Fibroblast of peridontal ligament (primary cell): ENCODE measurements at regions not wholly inside any gene's neighbourhood (a gene's known extent, or its start where the extent isn't known, plus 50 kb on each side); places are given as distances from the start of the nearest gene placed in this dataset.

Experiments
- DNase-seq: peaks from one replicate; pipeline ENCODE4 v3.0.0-alpha.2; 2010; ENCODE audit errors: extremely low read depth

GRCh38 chr13:111394211-111394922, 73.9 kb downstream of the TEX29 start:
- no peak for DNase-seq

GRCh38 chr13:111395511-111396393, 75.3 kb downstream of the TEX29 start:
- no peak for DNase-seq

GRCh38 chr13:111396457-111396856, 76.0 kb downstream of the TEX29 start:
- no peak for DNase-seq

GRCh38 chr13:111397202-111397880, 76.9 kb downstream of the TEX29 start:
- DNase-seq: no peak

DNA sequence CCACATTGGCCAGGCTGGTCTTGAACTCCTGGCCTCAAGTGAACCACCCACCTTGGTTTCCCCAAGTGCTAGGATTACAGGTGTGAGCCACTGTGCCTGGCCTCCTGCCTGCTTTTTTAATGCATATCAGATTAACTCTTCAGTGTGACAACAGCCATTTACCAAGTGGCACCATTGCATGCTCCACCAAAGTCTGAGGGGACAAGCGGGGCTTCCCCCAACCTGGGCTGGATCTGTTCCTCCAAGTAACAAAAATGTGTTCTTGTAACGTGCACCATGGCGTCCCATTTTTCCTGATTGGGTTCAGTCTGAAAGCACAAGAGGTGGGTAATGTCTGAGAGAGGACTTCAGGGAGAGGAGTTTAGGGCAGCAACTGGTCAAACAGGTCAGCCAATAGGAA, 77.8 kb downstream of the TEX29 start:
- no peak for DNase-seq

DNA sequence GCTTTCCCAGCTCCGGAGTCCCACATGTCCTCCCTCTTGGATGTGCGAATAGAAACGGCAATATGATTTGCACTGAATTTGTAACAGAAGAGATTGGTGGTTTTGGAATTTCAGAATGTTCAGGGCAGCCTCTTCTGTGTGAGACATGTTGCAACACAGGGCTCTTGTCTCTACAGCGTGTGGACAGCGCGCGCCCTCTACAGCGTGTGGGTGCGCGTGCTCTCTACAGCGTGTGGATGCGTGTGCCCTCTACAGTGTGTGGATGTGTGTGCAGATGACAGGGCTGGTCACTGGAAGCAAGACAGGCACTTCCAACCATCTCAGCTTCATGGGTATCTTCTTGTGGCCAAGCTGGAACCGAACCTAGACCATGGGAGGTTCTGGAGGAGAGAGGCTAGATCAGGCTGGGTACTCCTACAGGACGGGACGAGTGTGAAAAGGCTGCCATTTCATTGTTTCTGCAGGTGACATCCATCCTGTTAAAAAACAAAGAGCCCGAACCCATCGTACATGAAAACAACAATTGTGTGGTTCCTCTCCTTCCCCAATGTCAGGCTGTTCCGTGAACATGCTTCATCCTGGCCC, 78.4 kb downstream of the TEX29 start:
- DNase-seq: no peak

DNA sequence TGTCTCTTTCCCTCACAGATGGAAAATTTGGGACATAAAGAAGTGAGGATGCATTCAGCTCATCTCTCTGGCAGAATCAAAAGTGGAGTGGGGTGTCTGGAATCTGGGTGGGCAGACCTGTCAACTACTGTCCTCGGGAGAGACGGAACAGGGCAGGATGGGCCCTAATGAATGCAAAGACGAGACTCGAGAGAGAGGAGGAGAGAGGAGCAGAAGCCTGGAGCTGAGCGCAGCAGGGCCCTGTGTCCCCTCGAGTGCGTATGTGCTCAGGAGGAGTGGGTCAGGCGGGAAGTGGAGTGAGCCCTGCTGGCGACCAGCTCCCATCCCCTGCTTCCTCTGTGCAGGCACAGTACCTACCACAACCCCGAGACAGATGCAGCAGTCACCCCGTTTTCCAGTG, 78.9 kb downstream of the TEX29 start:
- DNase-seq: no peak

GRCh38 chr13:111399776-111400538, 79.5 kb downstream of the TEX29 start:
- DNase-seq: no peak

GRCh38 chr13:111401151-111401550, 80.7 kb downstream of the TEX29 start:
- DNase-seq: no peak

DNA sequence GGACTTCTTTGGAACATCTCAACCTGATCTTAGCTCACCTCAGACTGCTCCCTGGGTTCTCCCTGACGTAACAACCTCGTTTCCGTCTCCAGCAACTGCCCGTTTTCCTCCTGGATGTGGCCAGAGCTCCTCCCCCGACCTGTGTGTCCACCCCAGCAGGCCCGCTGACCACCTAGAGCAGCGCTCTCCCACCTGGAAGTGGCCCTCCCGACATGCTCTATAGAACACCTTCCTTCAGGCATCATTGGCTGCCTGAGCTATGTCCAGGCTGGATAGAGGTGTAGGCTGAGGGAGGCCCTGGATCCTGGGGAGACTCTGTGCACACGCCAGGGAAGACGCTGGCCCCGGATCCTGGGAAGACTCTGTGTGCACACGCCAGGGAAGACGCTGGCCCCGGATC, 81.3 kb downstream of the TEX29 start:
- DNase-seq: no peak

GRCh38 chr13:111402441-111402840, 82.0 kb downstream of the TEX29 start:
- no peak for DNase-seq

GRCh38 chr13:111403266-111403665, 82.8 kb downstream of the TEX29 start:
- DNase-seq: no peak

DNA sequence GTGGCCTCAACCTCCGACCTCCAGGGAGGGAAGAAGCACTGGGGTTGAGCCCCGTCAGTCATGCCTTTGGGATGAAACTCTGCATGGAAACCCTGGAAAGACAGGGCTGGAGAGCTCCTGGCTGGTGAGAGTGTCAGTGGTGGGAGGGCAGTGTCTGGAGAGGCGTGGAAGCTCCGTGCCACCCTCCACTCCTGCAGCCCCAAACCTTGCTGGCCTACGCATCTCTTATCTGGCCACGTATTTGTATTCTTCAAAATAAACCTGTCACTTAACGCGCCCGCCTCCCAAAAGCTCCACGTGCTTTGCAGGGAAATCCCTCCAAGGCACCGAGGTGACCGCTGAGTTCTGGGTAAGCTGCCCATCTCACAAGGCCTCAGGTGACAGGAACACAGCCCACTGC, 84.3 kb downstream of the TEX29 start:
- DNase-seq: no peak

- DNase-seq: no peak
Observed at GRCh38 chr13:111406636-111407035, 86.2 kb downstream of the TEX29 start.

DNA sequence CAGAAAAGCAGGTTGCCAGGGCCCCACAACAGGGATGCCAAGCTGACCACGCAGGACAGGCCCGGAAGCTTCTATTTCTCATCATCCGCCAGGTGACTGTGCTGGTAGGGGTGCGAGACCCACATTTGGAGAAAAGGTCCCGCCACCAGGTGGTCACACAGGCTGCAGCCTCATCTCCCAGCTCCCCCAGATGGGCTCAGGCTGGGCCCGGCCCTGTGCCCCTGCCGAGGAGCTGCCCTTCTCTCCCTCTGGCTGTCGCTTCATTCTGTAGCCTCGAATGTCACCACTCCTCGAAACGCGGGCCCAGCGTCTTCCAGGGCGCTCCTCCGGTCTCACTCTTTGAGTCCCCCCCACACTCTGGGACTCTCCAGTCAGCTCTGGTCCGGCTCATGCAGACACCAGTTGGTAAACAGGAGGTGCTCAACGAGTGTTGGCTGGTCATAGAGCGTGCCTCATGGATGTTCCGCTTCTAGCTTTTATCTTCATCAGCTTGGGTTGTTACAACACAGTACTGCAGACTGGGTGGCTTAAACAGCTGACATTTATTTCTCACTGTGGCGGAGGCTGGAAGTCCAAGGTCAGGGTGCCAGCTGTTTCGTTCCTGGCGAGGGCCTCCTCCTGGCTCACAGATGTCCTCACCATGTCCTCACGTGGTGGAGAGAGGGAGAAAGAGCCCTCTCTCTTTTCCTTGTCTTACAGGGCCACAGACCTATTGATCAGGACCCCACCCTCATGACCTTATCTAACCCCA, 87.1 kb downstream of the TEX29 start:
- DNase-seq: no peak

DNA sequence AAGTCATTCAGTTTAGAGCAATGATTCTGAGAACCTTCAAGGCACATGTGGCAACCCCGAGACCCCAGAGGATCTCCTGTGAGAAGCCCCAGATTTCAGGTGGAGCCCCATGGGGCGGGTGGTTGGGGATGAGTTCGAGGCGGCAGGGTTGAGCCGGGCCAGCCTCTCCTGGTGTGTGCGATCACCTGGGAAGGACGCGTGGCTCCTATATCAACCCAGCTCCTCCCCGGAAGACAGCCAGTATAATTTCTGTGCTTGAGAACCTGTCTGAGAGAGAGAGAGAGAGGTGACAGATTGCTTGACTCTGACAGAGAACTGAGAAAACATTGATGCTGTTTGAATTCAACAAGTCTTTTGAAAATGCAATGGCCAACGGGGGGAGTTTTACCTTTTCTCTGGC, 89.0 kb downstream of the TEX29 start:
- DNase-seq: no peak

DNA sequence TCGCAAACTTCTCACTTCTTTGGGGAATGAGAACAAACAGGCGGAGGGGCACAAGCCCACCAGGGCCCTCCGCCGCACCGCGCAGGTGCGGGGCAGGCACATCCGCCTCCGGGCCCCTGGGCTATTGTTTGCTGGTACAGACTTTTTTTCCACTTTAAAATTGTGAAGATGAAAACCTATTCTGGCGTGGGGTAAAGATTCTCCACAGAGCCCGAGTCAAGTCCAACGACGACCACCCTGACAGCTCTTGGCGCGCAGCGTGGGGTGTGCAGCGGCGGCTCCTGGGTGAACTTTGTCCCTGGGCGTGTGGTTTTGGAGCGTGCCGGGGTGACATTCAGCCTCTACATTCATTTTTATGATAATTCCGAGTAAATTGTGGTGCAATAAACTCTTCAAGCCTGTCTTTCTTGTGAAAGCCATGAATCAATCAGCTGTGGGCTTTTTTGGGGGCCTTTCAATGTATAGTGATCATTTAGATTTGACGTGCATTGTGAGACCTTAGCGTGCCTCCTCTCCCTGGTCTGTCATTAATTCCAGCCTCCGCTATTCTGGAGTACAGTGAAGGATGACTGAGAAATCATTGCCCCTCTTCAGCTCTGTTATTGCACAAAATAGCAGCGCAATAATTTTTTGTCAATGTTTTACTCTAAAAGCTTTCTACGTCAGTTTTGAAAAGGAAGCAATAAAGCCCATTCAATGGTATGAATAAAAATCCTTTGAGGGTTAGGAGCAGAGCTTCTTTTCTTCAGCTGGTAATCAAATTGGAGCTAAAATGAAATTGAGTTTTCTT, 90.0 kb downstream of the TEX29 start:
- DNase-seq: no peak

DNA sequence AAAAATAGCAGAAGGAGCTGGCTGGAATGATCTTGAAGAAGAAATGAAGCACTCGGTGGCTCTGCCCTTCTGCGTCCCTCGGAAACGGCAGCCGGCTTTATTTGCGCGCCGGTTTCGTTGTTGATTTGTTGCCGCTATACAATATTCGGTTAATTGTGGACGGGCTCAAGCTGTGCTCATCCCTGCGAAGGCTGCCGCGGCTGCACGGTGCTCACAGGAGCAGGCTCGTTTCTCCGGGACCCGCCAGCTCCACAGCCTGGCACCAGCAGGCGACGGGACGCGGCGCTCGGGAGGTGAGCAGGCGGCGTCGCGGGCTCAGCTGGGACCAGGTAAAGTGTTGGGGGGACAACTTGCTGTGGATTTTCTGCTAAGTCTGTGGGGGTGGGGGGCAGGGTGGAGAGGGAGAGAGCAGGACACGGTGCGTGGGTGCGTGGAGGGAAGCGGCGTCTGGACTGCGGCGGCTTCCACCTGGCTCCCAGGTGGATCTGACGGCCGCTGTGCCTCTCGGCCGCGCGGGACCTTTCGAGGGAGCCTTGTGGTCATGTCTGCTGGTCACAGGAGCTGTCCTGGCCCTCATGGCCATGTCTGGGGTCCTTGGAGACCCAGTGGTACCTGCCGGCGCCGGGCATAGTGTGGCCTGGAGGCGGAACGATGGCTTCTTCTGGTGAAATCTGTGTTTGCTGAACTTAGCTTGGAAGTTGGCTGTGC, 90.9 kb downstream of the TEX29 start:
- DNase-seq: no peak

DNA sequence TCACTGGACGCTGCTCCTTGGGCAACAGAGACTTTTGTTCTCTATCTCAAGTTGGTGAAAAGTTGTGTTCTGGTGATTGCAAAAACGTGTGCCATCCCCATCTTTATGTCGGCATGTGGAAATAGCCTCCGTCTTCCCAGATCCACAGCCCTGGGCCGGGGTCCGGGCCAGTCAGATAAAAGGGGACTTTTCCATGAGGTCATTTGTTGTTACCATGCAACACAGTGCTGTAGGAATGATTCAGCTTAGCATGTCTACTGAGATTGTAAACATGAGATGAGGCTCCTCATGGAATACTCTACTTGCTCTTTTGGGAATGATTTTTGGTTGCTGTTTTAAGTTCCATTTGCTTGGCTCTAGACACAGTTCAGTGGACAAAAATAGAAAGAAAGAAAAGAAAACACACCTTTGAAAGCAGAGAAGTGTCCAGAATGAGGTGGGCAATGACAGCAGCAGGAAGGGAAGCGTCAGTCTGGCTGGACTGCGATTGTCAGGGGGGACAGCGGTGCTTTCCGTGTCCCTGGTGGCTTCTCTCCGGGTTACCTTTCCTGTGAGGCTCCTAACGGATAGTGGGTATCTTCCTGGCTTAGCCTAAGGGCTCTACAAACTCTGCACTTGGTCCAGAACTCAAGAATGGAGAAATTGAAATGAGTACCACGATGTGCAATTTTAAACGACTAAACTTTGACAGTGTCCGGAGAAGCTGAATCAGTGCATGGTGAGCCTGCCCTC, 91.6 kb downstream of the TEX29 start:
- DNase-seq: no peak
